Peyer's patch (tissue), 4 donors: ENCODE measurements at regions not wholly inside any gene's neighbourhood (a gene's known extent, or its start where the extent isn't known, plus 50 kb on each side); places are given as distances from the start of the nearest gene placed in this dataset.

Experiments used
- DNase-seq, 3 donors: peaks; one replicate each; pipeline ENCODE4 v3.0.0-alpha.2; 2017 to 2019
- H3K27ac ChIP-seq, 4 donors: fragments of 200-600 bp; sonication (generic); one replicate each; pipeline ENCODE4 v1.5.1; 2016 to 2019
- H3K27me3 ChIP-seq, 2 donors: fragments of 200-600 bp; sonication (generic); one replicate each; pipeline ENCODE4 v1.5.1; 2019
- H3K36me3 ChIP-seq, 3 donors: fragments of 200-600 bp; sonication (generic); one replicate each; pipeline ENCODE4 v1.5.1; 2016 to 2019
- H3K4me1 ChIP-seq, 4 donors: fragments of 200-600 bp; sonication (generic); one replicate each; pipeline ENCODE4 v1.5.1; 2016 to 2019
- H3K4me3 ChIP-seq, 4 donors: fragments of 200-600 bp; sonication (generic); 1 replicate in 3 of 4; 2 replicates in 1 of 4; pipeline ENCODE4 v1.5.1; 2016 to 2019; ENCODE audit warnings: mild to moderate bottlenecking in 1 of 4
- H3K9me3 ChIP-seq, 4 donors: fragments of 200-600 bp; sonication (generic); one replicate each; pipeline ENCODE4 v1.5.1; 2016 to 2019; ENCODE audit warnings: mild to moderate bottlenecking in 1 of 4
- POLR2A ChIP-seq, 2 donors: fragments of 450-650 bp; IDR thresholded peaks; one replicate each; pipeline ENCODE4 v1.5.1; 2017; ENCODE audit warnings: antibody characterized with exemption in 2 of 2, mild to moderate bottlenecking in 2 of 2, moderate library complexity in 2 of 2
- TF ChIP-seq, protein P1 (sequence below), 6 experiments: fragments of 450-650 bp in 4 of 6; fragments of 200-600 bp in 2 of 6; sonication (generic) in 1 of 6; IDR thresholded peaks; one replicate each; pipeline ENCODE4 v1.5.1; 2017 to 2019; ENCODE audit warnings: antibody characterized with exemption in 6 of 6, mild to moderate bottlenecking in 3 of 6, moderate library complexity in 1 of 6

DNA sequence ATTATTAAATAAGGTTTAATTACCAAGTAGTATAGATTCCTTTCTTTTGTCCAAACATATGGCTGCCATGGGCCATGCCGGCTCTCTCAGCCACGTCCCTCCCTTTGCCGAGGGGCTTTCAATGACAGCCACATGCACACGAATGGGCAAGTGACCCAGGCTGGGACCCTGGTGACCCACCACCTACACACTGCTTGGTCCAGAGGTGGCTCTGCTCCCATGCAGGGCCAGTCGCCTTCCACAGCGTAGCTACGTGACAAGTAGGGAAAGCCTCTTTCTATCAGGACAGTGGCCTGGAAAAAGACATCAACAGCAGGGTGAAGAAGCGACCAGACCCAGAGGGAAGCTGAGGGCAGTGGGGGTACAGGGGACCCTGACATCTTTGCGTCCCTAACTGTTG, 152.8 kb upstream of the CST7 start:
- no peak overlapping the region for H3K4me3 ChIP-seq
- TF ChIP-seq, protein P1, sequence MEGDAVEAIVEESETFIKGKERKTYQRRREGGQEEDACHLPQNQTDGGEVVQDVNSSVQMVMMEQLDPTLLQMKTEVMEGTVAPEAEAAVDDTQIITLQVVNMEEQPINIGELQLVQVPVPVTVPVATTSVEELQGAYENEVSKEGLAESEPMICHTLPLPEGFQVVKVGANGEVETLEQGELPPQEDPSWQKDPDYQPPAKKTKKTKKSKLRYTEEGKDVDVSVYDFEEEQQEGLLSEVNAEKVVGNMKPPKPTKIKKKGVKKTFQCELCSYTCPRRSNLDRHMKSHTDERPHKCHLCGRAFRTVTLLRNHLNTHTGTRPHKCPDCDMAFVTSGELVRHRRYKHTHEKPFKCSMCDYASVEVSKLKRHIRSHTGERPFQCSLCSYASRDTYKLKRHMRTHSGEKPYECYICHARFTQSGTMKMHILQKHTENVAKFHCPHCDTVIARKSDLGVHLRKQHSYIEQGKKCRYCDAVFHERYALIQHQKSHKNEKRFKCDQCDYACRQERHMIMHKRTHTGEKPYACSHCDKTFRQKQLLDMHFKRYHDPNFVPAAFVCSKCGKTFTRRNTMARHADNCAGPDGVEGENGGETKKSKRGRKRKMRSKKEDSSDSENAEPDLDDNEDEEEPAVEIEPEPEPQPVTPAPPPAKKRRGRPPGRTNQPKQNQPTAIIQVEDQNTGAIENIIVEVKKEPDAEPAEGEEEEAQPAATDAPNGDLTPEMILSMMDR (IDR thresholded peaks at IDR 0.05), result no peak
- no peak for TF ChIP-seq POLR2A (IDR thresholded peaks at IDR 0.05)
- no peaks in the 10 kb centered on the region for H3K36me3 ChIP-seq
- no peak for DNase-seq
- H3K27me3 ChIP-seq, result no peaks in the 10 kb centered on the region
- no peaks in the 10 kb centered on the region for H3K9me3 ChIP-seq
- H3K4me1 ChIP-seq, result no peaks in the 10 kb centered on the region
- H3K27ac ChIP-seq, result no peak overlapping the region

DNA sequence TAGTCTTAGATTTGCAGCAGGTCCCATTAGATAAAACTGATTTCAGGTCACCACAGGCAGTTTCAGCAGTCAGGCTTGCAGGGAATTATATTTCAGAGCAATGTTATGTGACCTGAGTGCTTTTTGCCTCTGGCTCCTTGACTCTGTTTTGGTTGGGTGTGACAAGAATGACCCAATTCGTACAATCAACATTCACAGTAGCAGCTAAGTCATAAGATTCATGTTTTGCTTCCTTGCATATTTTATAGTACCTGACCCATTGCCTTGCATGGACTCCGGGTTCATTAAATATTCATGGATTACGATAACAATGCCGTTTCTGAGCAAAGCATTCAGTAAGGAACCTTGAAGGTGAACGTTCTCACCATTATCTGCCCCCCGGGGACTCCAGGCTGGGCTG, 152.0 kb upstream of the CST7 start:
- TF ChIP-seq, protein P1 (IDR thresholded peaks at IDR 0.05), result no peak
- no peak for TF ChIP-seq POLR2A (IDR thresholded peaks at IDR 0.05)
- no peaks in the 10 kb centered on the region for H3K36me3 ChIP-seq
- H3K4me1 ChIP-seq, result no peaks in the 10 kb centered on the region
- H3K4me3 ChIP-seq, result no peak overlapping the region
- no peak overlapping the region for H3K27ac ChIP-seq
- H3K9me3 ChIP-seq, result no peaks in the 10 kb centered on the region
- DNase-seq, result no peak
- no peaks in the 10 kb centered on the region for H3K27me3 ChIP-seq

DNA sequence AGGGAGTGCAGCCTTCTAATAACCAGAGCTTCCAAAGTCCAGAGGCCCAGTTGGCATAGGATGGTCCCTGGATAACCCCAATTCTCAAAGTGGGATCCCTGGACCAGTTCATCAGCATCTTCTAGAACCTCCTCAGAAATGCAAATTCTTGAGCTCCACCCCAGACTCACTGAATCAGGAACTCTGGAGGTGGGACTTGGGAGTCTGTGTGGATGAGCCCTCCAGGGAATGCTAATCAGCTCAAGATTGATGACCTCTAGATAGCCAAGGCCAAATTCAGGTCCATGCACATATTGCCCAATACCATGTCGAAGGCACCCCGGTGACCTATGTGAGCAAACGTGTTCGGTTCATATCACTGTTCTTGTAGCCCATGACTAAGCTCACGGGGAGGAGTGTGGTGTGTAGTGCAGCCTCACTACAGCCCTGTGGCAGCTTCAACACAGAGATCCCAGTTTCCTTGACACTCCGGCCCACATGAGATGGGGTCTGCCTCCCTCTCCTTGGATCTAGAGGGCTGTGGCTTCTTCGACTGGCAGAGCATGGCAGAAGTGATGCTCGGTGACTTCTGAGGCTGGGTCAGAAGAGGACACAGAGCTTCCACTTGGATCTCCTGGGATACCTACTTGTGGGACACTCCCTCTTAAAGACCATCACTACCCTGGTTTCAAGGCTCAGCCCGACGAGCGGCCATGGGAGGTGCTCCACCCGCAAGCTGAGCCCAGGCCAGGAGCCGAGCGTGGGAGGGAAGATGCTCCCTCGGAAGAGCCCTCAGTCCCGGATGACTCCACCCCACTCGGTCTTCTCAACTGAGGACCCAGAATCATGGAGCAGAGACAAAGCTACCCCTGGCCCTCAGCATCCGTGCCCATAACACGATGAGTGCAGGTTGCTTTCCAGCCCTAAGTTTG, 151.1 kb upstream of the CST7 start:
- DNase-seq, result no peak
- Histone ChIP-seq H3K27ac (no peak overlapping the region), H3K4me3 (no peak overlapping the region), H3K9me3 (no peaks in the 10 kb centered on the region), H3K4me1 (no peaks in the 10 kb centered on the region), H3K36me3 (no peaks in the 10 kb centered on the region), H3K27me3 (no peaks in the 10 kb centered on the region)
- no peak for TF ChIP-seq POLR2A (IDR thresholded peaks at IDR 0.05)
- TF ChIP-seq, protein P1 (IDR thresholded peaks at IDR 0.05), result no peak

DNA sequence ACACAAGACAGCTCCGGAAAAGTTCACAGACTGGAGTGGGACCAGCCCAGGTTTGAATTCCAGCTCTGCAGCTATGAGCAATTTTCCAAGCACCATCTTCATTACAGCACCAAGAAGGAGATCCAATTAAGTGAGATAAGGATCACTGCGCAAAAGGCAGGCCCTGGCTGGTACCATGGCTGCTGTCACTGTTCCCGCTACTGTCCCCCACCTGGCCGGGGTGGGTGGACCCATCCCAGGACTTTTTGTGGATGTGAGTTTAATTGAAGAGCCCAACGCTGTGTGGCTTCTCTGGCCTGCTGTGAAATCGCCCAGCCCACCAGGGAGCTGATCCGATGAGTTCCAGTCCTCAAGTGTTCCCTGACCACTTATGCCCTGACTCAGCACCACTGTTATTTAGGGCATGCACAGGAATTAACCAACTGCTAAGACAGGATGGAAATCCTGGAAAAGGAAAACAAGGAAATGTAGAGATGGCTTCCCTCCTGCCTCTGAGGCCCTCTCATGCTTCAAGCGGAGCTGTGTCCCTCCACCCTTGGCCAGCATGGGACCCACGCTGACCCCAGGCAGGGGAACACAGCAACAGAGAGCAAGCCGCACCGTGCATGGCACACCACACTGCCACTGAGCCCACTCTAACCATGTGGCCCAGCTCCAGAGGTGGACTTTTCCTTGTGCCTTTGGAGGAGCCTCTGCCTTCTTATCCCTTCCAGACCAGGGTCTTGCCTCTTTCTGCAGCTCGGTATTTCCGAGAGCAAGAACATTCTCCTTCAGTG, 150.0 kb upstream of the CST7 start:
- Histone ChIP-seq H3K27ac (no peak overlapping the region), H3K9me3 (no peaks in the 10 kb centered on the region), H3K27me3 (no peaks in the 10 kb centered on the region), H3K4me3 (no peak overlapping the region), H3K36me3 (no peaks in the 10 kb centered on the region), H3K4me1 (no peaks in the 10 kb centered on the region)
- TF ChIP-seq, protein P1 (IDR thresholded peaks at IDR 0.05), result no peak
- TF ChIP-seq POLR2A (IDR thresholded peaks at IDR 0.05), result no peak
- no peak for DNase-seq

GRCh38 chr20:24799971-24800580, 149.0 kb upstream of the CST7 start:
- Histone ChIP-seq H3K9me3 (no peaks in the 10 kb centered on the region), H3K4me1 (no peaks in the 10 kb centered on the region), H3K27ac (no peak overlapping the region), H3K4me3 (no peak overlapping the region), H3K36me3 (no peaks in the 10 kb centered on the region), H3K27me3 (no peaks in the 10 kb centered on the region)
- TF ChIP-seq POLR2A (IDR thresholded peaks at IDR 0.05), result no peak
- TF ChIP-seq, protein P1 (IDR thresholded peaks at IDR 0.05), result no peak
- DNase-seq, result no peak
